H1 (cell line): ENCODE measurements at regions not wholly inside any gene's neighbourhood (a gene's known extent, or its start where the extent isn't known, plus 50 kb on each side); places are given as distances from the start of the nearest gene placed in this dataset.

Experiments
- ATF2 ChIP-seq: IDR thresholded peaks from 2 replicates; pipeline ENCODE4 v1.6.1; 2012; ENCODE audit warnings: low read length, inconsistent platforms
- BCL11A ChIP-seq, 2 experiments: IDR thresholded peaks; one replicate each; pipeline ENCODE4 v1.6.1; 2011; ENCODE audit warnings: low read depth in 2 of 2, low read length in 2 of 2, mild to moderate bottlenecking in 2 of 2
- CHD1 ChIP-seq: IDR thresholded peaks from 2 replicates; pipeline ENCODE4 v1.6.1; 2012; ENCODE audit warnings: low read depth, low read length, improper control_type of control experiment
- KDM4A ChIP-seq: IDR thresholded peaks from one replicate; pipeline ENCODE4 v1.7.1; 2012; ENCODE audit warnings: low read depth, mild to moderate bottlenecking, moderate library complexity, low read length, inconsistent platforms; ENCODE audit not compliant: severe bottlenecking
- MAX ChIP-seq: IDR thresholded peaks from 2 replicates; pipeline ENCODE4 v1.6.1; 2012; ENCODE audit warnings: inconsistent platforms
- NRF1 ChIP-seq: IDR thresholded peaks from 2 replicates; pipeline ENCODE4 v1.6.1; 2011; ENCODE audit warnings: mild to moderate bottlenecking, low read depth, low read length, improper control_type of control experiment
- POLR2A ChIP-seq, 2 experiments: IDR thresholded peaks; 1 replicate in 1 of 2; 2 replicates in 1 of 2; pipeline ENCODE4 v1.6.1; 2011; ENCODE audit warnings: low read depth in 2 of 2, low read length in 2 of 2, mild to moderate bottlenecking in 2 of 2; ENCODE audit errors: control extremely low read depth in 1 of 2
- SRF ChIP-seq: IDR thresholded peaks from 2 replicates; pipeline ENCODE4 v1.6.1; 2011; ENCODE audit warnings: mild to moderate bottlenecking, low read depth, low read length, moderate library complexity

GRCh38 chr11:26144291-26144690 lies 187.6 kb upstream of the ANO3 start (continued):
- no peak for TF ChIP-seq BCL11A (IDR thresholded peaks at IDR 0.05; ENCODE audit: low read depth in 2 of 2, low read length in 2 of 2)
- no peak for TF ChIP-seq CHD1
- no peak for TF ChIP-seq NRF1
- TF ChIP-seq ATF2: no peak
- TF ChIP-seq SRF: no peak
- no peak for TF ChIP-seq KDM4A
- no peak for TF ChIP-seq POLR2A (IDR thresholded peaks at IDR 0.05; ENCODE audit: control extremely low read depth in 1 of 2, low read depth in 2 of 2, low read length in 2 of 2)
- no peak for TF ChIP-seq MAX
